Mesodermal cell (in vitro differentiated cells): ENCODE measurements at regions not wholly inside any gene's neighbourhood (a gene's known extent, or its start where the extent isn't known, plus 50 kb on each side); places are given as distances from the start of the nearest gene placed in this dataset.

Experiments
- H3K27ac ChIP-seq: 2 replicates; pipeline ENCODE4 v1.7.0; 2013; ENCODE audit warnings: mild to moderate bottlenecking, low read depth, low read length, moderate library complexity; ENCODE audit not compliant: severe bottlenecking
- H3K36me3 ChIP-seq: 2 replicates; pipeline ENCODE4 v1.7.1; 2013; ENCODE audit warnings: mild to moderate bottlenecking, low read length, moderate library complexity; ENCODE audit not compliant: control insufficient read depth, insufficient read depth
- H3K4me1 ChIP-seq: one replicate; pipeline ENCODE4 v1.7.1; 2013; ENCODE audit warnings: mild to moderate bottlenecking, low read length; ENCODE audit not compliant: insufficient read depth, control insufficient read depth, poor library complexity, severe bottlenecking
- H3K4me3 ChIP-seq: 2 replicates; pipeline ENCODE4 v1.7.0; 2013; ENCODE audit warnings: low read length, control low read depth, mild to moderate bottlenecking; ENCODE audit not compliant: insufficient read depth, poor library complexity, severe bottlenecking; ENCODE audit errors: extremely low read depth
- H3K9me3 ChIP-seq: 2 replicates; pipeline ENCODE4 v1.7.1; 2013; ENCODE audit warnings: mild to moderate bottlenecking, low read length, moderate library complexity; ENCODE audit not compliant: control insufficient read depth
- WGBS, 2 experiments: methylation state at CpG; one replicate each; pipeline ENCODE4 v1.1.5; 2013; ENCODE audit warnings: missing lambda C conversion rate in 2 of 2; ENCODE audit not compliant: insufficient coverage in 2 of 2; 5-methylcytosine and 5-hydroxymethylcytosine counted together

GRCh38 chr22:48739348-48740085, 1088.2 kb downstream of the BRD1 start:
- Histone ChIP-seq H3K9me3 (no peaks in the 10 kb centered on the region), H3K27ac (no peak overlapping the region), H3K4me3 (no peak overlapping the region), H3K4me1 (no peaks in the 10 kb centered on the region), H3K36me3 (no peaks in the 10 kb centered on the region)
- WGBS, 2 experiments, result 86 to 92% methylated on average over 17 to 23 of the region's 23 CpGs

- 89 to 91% methylated on average over 14 to 17 of the region's 20 CpGs for WGBS, 2 experiments
- Histone ChIP-seq H3K36me3 (no peaks in the 10 kb centered on the region), H3K9me3 (no peaks in the 10 kb centered on the region), H3K4me1 (no peaks in the 10 kb centered on the region), H3K4me3 (no peak overlapping the region), H3K27ac (no peak overlapping the region)
Observed at GRCh38 chr22:48738204-48738980, 1089.3 kb downstream of the BRD1 start.

- no peak overlapping the region for H3K27ac ChIP-seq
- H3K4me1 ChIP-seq, result no peaks in the 10 kb centered on the region
- no peaks in the 10 kb centered on the region for H3K9me3 ChIP-seq
- no peaks in the 10 kb centered on the region for H3K36me3 ChIP-seq
- 92 to 94% methylated on average over 16 to 22 of the region's 22 CpGs for WGBS, 2 experiments
- no peak overlapping the region for H3K4me3 ChIP-seq
Observed at GRCh38 chr22:48737461-48738203, 1090.0 kb downstream of the BRD1 start.

- WGBS, 2 experiments, result 86 to 87% methylated on average over 25 to 26 of the region's 29 CpGs
Observed at GRCh38 chr22:48736593-48737460, 1090.8 kb downstream of the BRD1 start.

GRCh38 chr22:48734961-48735360, 1092.7 kb downstream of the BRD1 start:
- H3K4me1 ChIP-seq, result no peaks in the 10 kb centered on the region
- no peak overlapping the region for H3K27ac ChIP-seq
- H3K9me3 ChIP-seq, result no peaks in the 10 kb centered on the region
- 90 to 98% methylated on average over 15 to 16 of the region's 16 CpGs for WGBS, 2 experiments
- H3K36me3 ChIP-seq, result no peaks in the 10 kb centered on the region
- H3K4me3 ChIP-seq, result no peak overlapping the region

More at GRCh38 chr22:48736593-48737460, 1090.8 kb downstream of the BRD1 start:
- no peaks in the 10 kb centered on the region for H3K36me3 ChIP-seq
- no peak overlapping the region for H3K27ac ChIP-seq
- H3K4me1 ChIP-seq, result no peaks in the 10 kb centered on the region
- no peak overlapping the region for H3K4me3 ChIP-seq
- no peaks in the 10 kb centered on the region for H3K9me3 ChIP-seq

- H3K9me3 ChIP-seq, result no peaks in the 10 kb centered on the region
- H3K36me3 ChIP-seq, result no peaks in the 10 kb centered on the region
- 85% methylated on average over 9 of the region's 10 CpGs for WGBS, 2 experiments
- no peak overlapping the region for H3K27ac ChIP-seq
- no peak overlapping the region for H3K4me3 ChIP-seq
- H3K4me1 ChIP-seq, result no peaks in the 10 kb centered on the region
Observed at GRCh38 chr22:48734359-48734758, 1093.3 kb downstream of the BRD1 start.

GRCh38 chr22:48729499-48730171, 1098.0 kb downstream of the BRD1 start:
- no peaks in the 10 kb centered on the region for H3K4me1 ChIP-seq
- H3K27ac ChIP-seq, result no peak overlapping the region
- no peak overlapping the region for H3K4me3 ChIP-seq
- no peaks in the 10 kb centered on the region for H3K36me3 ChIP-seq
- no peaks in the 10 kb centered on the region for H3K9me3 ChIP-seq
- WGBS, 2 experiments, result 93 to 97% methylated on average over 6 to 9 of the region's 9 CpGs

GRCh38 chr22:48727454-48728058, 1100.1 kb downstream of the BRD1 start:
- no CpG with 5 or more reads among the region's 3 CpGs for WGBS, 2 experiments
- no peaks in the 10 kb centered on the region for H3K4me1 ChIP-seq
- H3K4me3 ChIP-seq, result no peak overlapping the region
- no peaks in the 10 kb centered on the region for H3K9me3 ChIP-seq
- H3K27ac ChIP-seq, result no peak overlapping the region
- no peaks in the 10 kb centered on the region for H3K36me3 ChIP-seq

- H3K4me1 ChIP-seq, result no peaks in the 10 kb centered on the region
- H3K36me3 ChIP-seq, result no peaks in the 10 kb centered on the region
- no peaks in the 10 kb centered on the region for H3K9me3 ChIP-seq
- H3K27ac ChIP-seq, result no peak overlapping the region
- 88 to 90% methylated on average over 11 of the region's 12 CpGs for WGBS, 2 experiments
- no peak overlapping the region for H3K4me3 ChIP-seq
Observed at GRCh38 chr22:48724899-48725298, 1102.8 kb downstream of the BRD1 start.
